Uterus (tissue), 3 donors: ENCODE measurements at regions not wholly inside any gene's neighbourhood (a gene's known extent, or its start where the extent isn't known, plus 50 kb on each side); places are given as distances from the start of the nearest gene placed in this dataset.

Experiments
- DNase-seq, 2 donors: peaks; one replicate each; pipeline ENCODE4 v3.0.0-alpha.2; 2019 to 2020
- H3K27ac ChIP-seq, 2 donors: fragments of 200-600 bp; sonication (generic); 1 replicate in 1 of 2; 2 replicates in 1 of 2; pipeline ENCODE4 v1.5.1; 2016 to 2018
- H3K27me3 ChIP-seq, 2 donors: fragments of 200-600 bp; sonication (generic); one replicate each; pipeline ENCODE4 v1.5.1; 2018 to 2019; ENCODE audit warnings: control low read depth in 1 of 2
- H3K36me3 ChIP-seq, 2 donors: fragments of 200-600 bp; sonication (generic); one replicate each; pipeline ENCODE4 v1.5.1; 2019; ENCODE audit warnings: control low read depth in 1 of 2
- H3K4me1 ChIP-seq, 2 donors: fragments of 200-600 bp; sonication (generic); one replicate each; pipeline ENCODE4 v1.5.1; 2018 to 2019; ENCODE audit warnings: control low read depth in 1 of 2
- H3K4me3 ChIP-seq, 2 donors: fragments of 200-600 bp; sonication (generic); 1 replicate in 1 of 2; 2 replicates in 1 of 2; pipeline ENCODE4 v1.5.1; 2018 to 2019; ENCODE audit warnings: mild to moderate bottlenecking in 1 of 2
- H3K9me3 ChIP-seq, 2 donors: fragments of 200-600 bp; sonication (generic); one replicate each; pipeline ENCODE4 v1.5.1; 2019; ENCODE audit warnings: control low read depth in 1 of 2
- POLR2A ChIP-seq, 2 donors: fragments of 450-650 bp; IDR thresholded peaks; one replicate each; pipeline ENCODE4 v1.6.1; 2016; ENCODE audit warnings: antibody characterized with exemption in 2 of 2, mild to moderate bottlenecking in 1 of 2, moderate library complexity in 1 of 2
- intact Hi-C: fragments of 100-400 bp; cut with DNase I; formaldehyde crosslinking; loops from one replicate; pipeline ENCODE4 v1.15.1; 2023; ENCODE audit warnings: low total_unique reads
- TF ChIP-seq, protein P1 (sequence below), 4 experiments: fragments of 200-600 bp in 2 of 4; fragments of 450-650 bp in 2 of 4; sonication (generic) in 2 of 4; IDR thresholded peaks; one replicate each; pipeline ENCODE4 v1.5.1; 2016 to 2019; ENCODE audit warnings: antibody characterized with exemption in 4 of 4, mild to moderate bottlenecking in 2 of 4, moderate library complexity in 1 of 4
- donor health status: DM: yes; HTN: yes; CAD: no.

DNA sequence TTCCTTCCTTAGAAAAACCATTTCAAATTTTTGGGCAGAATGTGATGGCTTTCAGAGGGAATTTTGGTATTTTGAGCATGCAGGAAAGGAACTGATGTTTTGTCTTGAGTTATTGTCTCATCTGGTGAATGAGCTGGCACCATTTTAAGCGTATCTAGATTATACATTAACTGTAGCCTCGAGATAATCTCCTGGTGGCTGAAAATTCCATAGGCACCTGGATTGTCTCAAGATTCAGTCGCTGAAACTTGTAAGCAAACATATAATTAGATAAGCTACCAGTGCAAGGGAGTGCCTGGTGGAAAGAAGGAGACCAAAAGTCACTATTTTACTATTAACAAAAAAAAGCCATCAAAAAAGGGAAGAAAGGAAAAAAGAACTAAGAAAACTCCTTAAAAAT, 687.8 kb upstream of the DDX18 start:
- Histone ChIP-seq H3K4me1 (no peaks in the 10 kb centered on the region), H3K36me3 (no peaks in the 10 kb centered on the region), H3K9me3 (no peaks in the 10 kb centered on the region), H3K4me3 (no peak overlapping the region), H3K27ac (no peak overlapping the region), H3K27me3 (no peaks in the 10 kb centered on the region)
- DNase-seq = no peak
- intact Hi-C loops = no loop called here
- TF ChIP-seq, protein P1, sequence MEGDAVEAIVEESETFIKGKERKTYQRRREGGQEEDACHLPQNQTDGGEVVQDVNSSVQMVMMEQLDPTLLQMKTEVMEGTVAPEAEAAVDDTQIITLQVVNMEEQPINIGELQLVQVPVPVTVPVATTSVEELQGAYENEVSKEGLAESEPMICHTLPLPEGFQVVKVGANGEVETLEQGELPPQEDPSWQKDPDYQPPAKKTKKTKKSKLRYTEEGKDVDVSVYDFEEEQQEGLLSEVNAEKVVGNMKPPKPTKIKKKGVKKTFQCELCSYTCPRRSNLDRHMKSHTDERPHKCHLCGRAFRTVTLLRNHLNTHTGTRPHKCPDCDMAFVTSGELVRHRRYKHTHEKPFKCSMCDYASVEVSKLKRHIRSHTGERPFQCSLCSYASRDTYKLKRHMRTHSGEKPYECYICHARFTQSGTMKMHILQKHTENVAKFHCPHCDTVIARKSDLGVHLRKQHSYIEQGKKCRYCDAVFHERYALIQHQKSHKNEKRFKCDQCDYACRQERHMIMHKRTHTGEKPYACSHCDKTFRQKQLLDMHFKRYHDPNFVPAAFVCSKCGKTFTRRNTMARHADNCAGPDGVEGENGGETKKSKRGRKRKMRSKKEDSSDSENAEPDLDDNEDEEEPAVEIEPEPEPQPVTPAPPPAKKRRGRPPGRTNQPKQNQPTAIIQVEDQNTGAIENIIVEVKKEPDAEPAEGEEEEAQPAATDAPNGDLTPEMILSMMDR (IDR thresholded peaks at IDR 0.05) = no peak
- no peak for TF ChIP-seq POLR2A (IDR thresholded peaks at IDR 0.05)

GRCh38 chr2:117127680-117128079, 686.8 kb upstream of the DDX18 start:
- H3K4me3 ChIP-seq = no peak overlapping the region
- intact Hi-C loops = no loop called here
- no peak overlapping the region for H3K27ac ChIP-seq
- TF ChIP-seq, protein P1 (IDR thresholded peaks at IDR 0.05) = no peak
- TF ChIP-seq POLR2A (IDR thresholded peaks at IDR 0.05) = no peak
- DNase-seq = no peak
- no peaks in the 10 kb centered on the region for H3K36me3 ChIP-seq
- no peaks in the 10 kb centered on the region for H3K9me3 ChIP-seq
- H3K27me3 ChIP-seq = no peaks in the 10 kb centered on the region
- no peaks in the 10 kb centered on the region for H3K4me1 ChIP-seq

DNA sequence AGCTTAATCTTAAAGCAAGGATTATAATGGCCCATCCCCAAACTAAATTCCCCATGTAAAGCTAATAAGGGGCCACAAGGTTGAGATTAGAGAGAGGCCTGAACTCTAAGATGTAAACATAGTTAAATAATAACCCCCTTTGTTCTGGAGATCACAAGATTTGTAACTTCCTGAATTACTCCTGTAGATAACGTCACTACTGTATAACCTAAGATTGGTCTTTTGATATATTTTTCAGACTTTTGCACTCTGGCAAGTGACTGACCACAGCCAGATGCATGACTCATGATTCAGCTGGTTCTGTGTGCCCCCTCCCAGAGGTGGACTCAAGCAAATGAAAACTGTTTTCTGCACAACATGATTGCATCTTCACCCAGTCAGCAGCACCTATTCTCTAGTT, 686.0 kb upstream of the DDX18 start:
- no peaks in the 10 kb centered on the region for H3K9me3 ChIP-seq
- intact Hi-C loops = no loop called here
- H3K27ac ChIP-seq = no peak overlapping the region
- no peaks in the 10 kb centered on the region for H3K36me3 ChIP-seq
- TF ChIP-seq, protein P1 (IDR thresholded peaks at IDR 0.05) = no peak
- no peak for TF ChIP-seq POLR2A (IDR thresholded peaks at IDR 0.05)
- H3K4me1 ChIP-seq = no peaks in the 10 kb centered on the region
- no peaks in the 10 kb centered on the region for H3K27me3 ChIP-seq
- no peak overlapping the region for H3K4me3 ChIP-seq
- DNase-seq = no peak

DNA sequence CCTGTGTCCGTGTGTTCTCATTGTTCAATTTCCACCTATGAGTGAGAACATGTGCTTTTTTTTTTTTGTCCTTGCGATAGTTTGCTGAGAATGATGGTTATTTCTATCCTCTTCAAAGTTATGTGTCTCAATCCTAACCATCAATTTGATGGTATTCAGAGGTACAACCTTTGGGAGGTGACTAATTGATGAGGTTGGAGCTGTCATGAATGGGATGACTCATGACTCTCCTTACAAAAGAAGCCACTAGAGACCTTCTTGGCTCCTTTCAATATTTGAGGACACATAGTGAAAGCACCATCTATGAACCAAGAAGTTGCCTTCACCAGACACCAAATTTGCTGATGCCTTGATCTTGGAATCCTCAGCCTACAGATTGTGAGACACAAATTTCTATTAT, 677.1 kb upstream of the DDX18 start:
- Histone ChIP-seq H3K27ac (no peak overlapping the region), H3K27me3 (no peaks in the 10 kb centered on the region), H3K4me3 (no peak overlapping the region), H3K9me3 (no peaks in the 10 kb centered on the region), H3K4me1 (no peaks in the 10 kb centered on the region), H3K36me3 (no peaks in the 10 kb centered on the region)
- intact Hi-C loops = no loop called here
- DNase-seq = no peak
- no peak for TF ChIP-seq POLR2A (IDR thresholded peaks at IDR 0.05)
- TF ChIP-seq, protein P1 (IDR thresholded peaks at IDR 0.05) = no peak

- Histone ChIP-seq H3K27me3 (no peaks in the 10 kb centered on the region), H3K27ac (no peak overlapping the region), H3K4me3 (no peak overlapping the region), H3K36me3 (no peaks in the 10 kb centered on the region), H3K4me1 (no peaks in the 10 kb centered on the region), H3K9me3 (no peaks in the 10 kb centered on the region)
- DNase-seq = no peak
- intact Hi-C loops = no loop called here
- TF ChIP-seq POLR2A (IDR thresholded peaks at IDR 0.05) = no peak
- TF ChIP-seq, protein P1 (IDR thresholded peaks at IDR 0.05) = no peak
These were observed 645.3 kb upstream of the DDX18 start for GRCh38 chr2:117169036-117169765.
